ENCODE measurements at regions not wholly inside any gene's neighbourhood (a gene's known extent, or its start where the extent isn't known, plus 50 kb on each side); places are given as distances from the start of the nearest gene placed in this dataset.

GRCh38 chr9:86756576-86757381 is 190.5 kb downstream of the GAS1 start:
- no peaks in the 10 kb centered on the region for H3K36me3 Mint-ChIP-seq
- CTCF ChIA-PET, result no interaction called here
- no peak overlapping the region for H3K27ac Mint-ChIP-seq

DNA sequence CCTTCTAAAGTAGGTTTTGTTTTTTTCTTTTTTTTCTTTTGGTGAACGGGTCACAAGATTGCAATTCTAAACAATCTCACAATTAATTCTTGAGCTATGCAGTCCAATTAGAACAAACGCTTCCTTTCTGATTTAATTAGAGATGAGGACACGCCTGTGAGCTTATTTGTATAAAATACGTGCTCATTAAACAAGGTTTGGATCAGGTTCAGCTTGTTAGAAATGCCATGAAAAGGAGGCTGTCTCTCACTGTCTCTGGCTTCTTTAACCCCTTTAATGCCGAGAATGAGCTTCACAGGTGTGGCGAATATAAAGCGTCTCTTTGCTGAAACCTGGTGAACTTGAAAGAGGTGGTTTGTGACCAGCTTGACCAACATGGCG is 191.8 kb downstream of the GAS1 start:
- Mint-ChIP-seq H3K4me3 (no peak overlapping the region), H3K27ac (no peak overlapping the region), H3K4me1 (no peaks in the 10 kb centered on the region), H3K27me3 (peaks cover 0 to 29% (median 18%) of the 10 kb centered on the region in 5 donors), H3K36me3 (no peaks in the 10 kb centered on the region), H3K9me3 (peaks cover 0 to 2% (median 0%) of the 10 kb centered on the region in 11 donors)
- Histone ChIP-seq H3K27ac (ENCODE audit: low read depth, low read length) (no peak overlapping the region), H3K4me3 (ENCODE audit: low read length) (no peak overlapping the region), H3K27me3 (ENCODE audit: control insufficient read depth in 2 of 2, insufficient read depth in 2 of 2, low read length in 2 of 2) (no peaks in the 10 kb centered on the region), H3K4me1 (ENCODE audit: control insufficient read depth in 2 of 2, insufficient read depth in 2 of 2, low read length in 2 of 2) (no peaks in the 10 kb centered on the region), H3K36me3 (ENCODE audit: control insufficient read depth in 2 of 3, insufficient read depth in 3 of 3, low read length in 3 of 3) (no peaks in the 10 kb centered on the region), H3K9me3 (ENCODE audit: control insufficient read depth in 2 of 3, low read length in 3 of 3) (no peaks in the 10 kb centered on the region)
- intact Hi-C loops (cut with micrococcal nuclease), result no loop called here
- ChIA-PET CTCF (no interaction called here), POLR2A (no interaction called here)
- ATAC-seq (no peak), DNase-seq (no peak)

More at GRCh38 chr9:86756576-86757381, 190.5 kb downstream of the GAS1 start:
- Mint-ChIP-seq H3K4me1 (no peaks in the 10 kb centered on the region), H3K9me3 (peaks cover 0 to 2% (median 0%) of the 10 kb centered on the region in 11 donors), H3K4me3 (no peak overlapping the region), H3K27me3 (peaks cover 0 to 23% (median 18%) of the 10 kb centered on the region in 5 donors)
- no peaks in the 10 kb centered on the region for H3K36me3 ChIP-seq (ENCODE audit: control insufficient read depth in 2 of 3, insufficient read depth in 3 of 3, low read length in 3 of 3)
- H3K4me3 ChIP-seq (ENCODE audit: low read length), result no peak overlapping the region
- no peaks in the 10 kb centered on the region for H3K9me3 ChIP-seq (ENCODE audit: control insufficient read depth in 2 of 3, low read length in 3 of 3)
- no peaks in the 10 kb centered on the region for H3K4me1 ChIP-seq (ENCODE audit: control insufficient read depth in 2 of 2, insufficient read depth in 2 of 2, low read length in 2 of 2)
- no peak overlapping the region for H3K27ac ChIP-seq (ENCODE audit: low read depth, low read length)
- POLR2A ChIA-PET, result no interaction called here
- DNase-seq (no peak), ATAC-seq (no peak)
- no peaks in the 10 kb centered on the region for H3K27me3 ChIP-seq (ENCODE audit: control insufficient read depth in 2 of 2, insufficient read depth in 2 of 2, low read length in 2 of 2)
- intact Hi-C loops (cut with micrococcal nuclease), result no loop called here

GRCh38 chr9:86754581-86755560 is 192.4 kb downstream of the GAS1 start:
- H3K4me3 ChIP-seq (ENCODE audit: low read length), result no peak overlapping the region
- no peaks in the 10 kb centered on the region for H3K4me1 ChIP-seq (ENCODE audit: control insufficient read depth in 2 of 2, insufficient read depth in 2 of 2, low read length in 2 of 2)
- CTCF ChIA-PET, result no interaction called here
- H3K9me3 ChIP-seq (ENCODE audit: control insufficient read depth in 2 of 3, low read length in 3 of 3), result no peaks in the 10 kb centered on the region
- DNase-seq (no peak), ATAC-seq (no peak)
- H3K27ac ChIP-seq (ENCODE audit: low read depth, low read length), result no peak overlapping the region
- H3K27ac Mint-ChIP-seq, result no peak overlapping the region
- H3K9me3 Mint-ChIP-seq, result peaks cover 0 to 2% (median 0%) of the 10 kb centered on the region in 11 donors
- H3K27me3 ChIP-seq (ENCODE audit: control insufficient read depth in 2 of 2, insufficient read depth in 2 of 2, low read length in 2 of 2), result no peaks in the 10 kb centered on the region
- H3K4me1 Mint-ChIP-seq, result no peaks in the 10 kb centered on the region
- H3K36me3 Mint-ChIP-seq, result no peaks in the 10 kb centered on the region
- peaks cover 0 to 33% (median 18%) of the 10 kb centered on the region in 5 donors for H3K27me3 Mint-ChIP-seq
- H3K36me3 ChIP-seq (ENCODE audit: control insufficient read depth in 2 of 3, insufficient read depth in 3 of 3, low read length in 3 of 3), result no peaks in the 10 kb centered on the region
- intact Hi-C loops (cut with micrococcal nuclease), result no loop called here
- POLR2A ChIA-PET, result no interaction called here
- H3K4me3 Mint-ChIP-seq, result no peak overlapping the region

GRCh38 chr9:86753836-86754235 is 193.5 kb downstream of the GAS1 start:
- Mint-ChIP-seq H3K9me3 (peaks cover 0 to 2% (median 0%) of the 10 kb centered on the region in 11 donors), H3K27me3 (peaks cover 0 to 33% (median 18%) of the 10 kb centered on the region in 5 donors), H3K4me3 (no peak overlapping the region), H3K36me3 (no peaks in the 10 kb centered on the region), H3K27ac (no peak overlapping the region), H3K4me1 (no peaks in the 10 kb centered on the region)
- ChIA-PET CTCF (no interaction called here), POLR2A (no interaction called here)
- intact Hi-C loops (cut with micrococcal nuclease), result no loop called here
- H3K36me3 ChIP-seq (ENCODE audit: control insufficient read depth in 2 of 3, insufficient read depth in 3 of 3, low read length in 3 of 3), result no peaks in the 10 kb centered on the region
- no peaks in the 10 kb centered on the region for H3K27me3 ChIP-seq (ENCODE audit: control insufficient read depth in 2 of 2, insufficient read depth in 2 of 2, low read length in 2 of 2)
- no peaks in the 10 kb centered on the region for H3K9me3 ChIP-seq (ENCODE audit: control insufficient read depth in 2 of 3, low read length in 3 of 3)
- no peaks in the 10 kb centered on the region for H3K4me1 ChIP-seq (ENCODE audit: control insufficient read depth in 2 of 2, insufficient read depth in 2 of 2, low read length in 2 of 2)
- H3K4me3 ChIP-seq (ENCODE audit: low read length), result no peak overlapping the region
- ATAC-seq (no peak), DNase-seq (no peak)
- no peak overlapping the region for H3K27ac ChIP-seq (ENCODE audit: low read depth, low read length)

- Histone ChIP-seq H3K9me3 (ENCODE audit: control insufficient read depth in 2 of 3, low read length in 3 of 3) (no peaks in the 10 kb centered on the region), H3K27me3 (ENCODE audit: control insufficient read depth in 2 of 2, insufficient read depth in 2 of 2, low read length in 2 of 2) (no peaks in the 10 kb centered on the region), H3K36me3 (ENCODE audit: control insufficient read depth in 2 of 3, insufficient read depth in 3 of 3, low read length in 3 of 3) (no peaks in the 10 kb centered on the region), H3K27ac (ENCODE audit: low read depth, low read length) (no peak overlapping the region), H3K4me1 (ENCODE audit: control insufficient read depth in 2 of 2, insufficient read depth in 2 of 2, low read length in 2 of 2) (no peaks in the 10 kb centered on the region), H3K4me3 (ENCODE audit: low read length) (no peak overlapping the region)
- Mint-ChIP-seq H3K4me3 (no peak overlapping the region), H3K36me3 (no peaks in the 10 kb centered on the region), H3K9me3 (peaks cover 0 to 2% (median 0%) of the 10 kb centered on the region in 11 donors), H3K27ac (no peak overlapping the region), H3K4me1 (no peaks in the 10 kb centered on the region), H3K27me3 (peaks cover 0 to 28% (median 18%) of the 10 kb centered on the region in 5 donors)
- ChIA-PET CTCF (no interaction called here), POLR2A (no interaction called here)
- no peak for ATAC-seq
- intact Hi-C loops (cut with micrococcal nuclease), result no loop called here
- no peak for DNase-seq
Measured at GRCh38 chr9:86752733-86753132, 194.6 kb downstream of the GAS1 start.

DNA sequence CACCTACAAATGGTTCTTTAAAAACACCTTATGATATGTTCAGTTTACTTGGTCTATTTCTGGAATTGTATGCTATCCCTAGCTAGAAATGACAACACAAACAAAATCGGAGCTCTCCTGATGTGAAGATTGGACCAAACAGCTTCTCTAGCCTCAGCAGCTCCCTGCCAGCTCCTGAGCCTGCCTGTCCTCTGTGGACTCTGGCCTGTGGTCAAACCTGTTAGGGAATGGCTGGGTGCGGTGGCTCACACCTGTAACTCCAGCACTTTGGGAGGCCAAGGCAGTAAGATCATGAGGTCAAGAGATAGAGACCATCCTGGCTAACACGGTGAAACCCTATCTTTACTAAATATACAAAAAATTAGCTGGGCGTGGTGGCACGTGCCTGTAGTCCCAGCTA is 195.3 kb downstream of the GAS1 start:
- H3K9me3 Mint-ChIP-seq, result peaks cover 0 to 2% (median 0%) of the 10 kb centered on the region in 11 donors
- POLR2A ChIA-PET, result no interaction called here

More for the DNA sequence above, 195.3 kb downstream of the GAS1 start:
- Histone ChIP-seq H3K4me1 (ENCODE audit: control insufficient read depth in 2 of 2, insufficient read depth in 2 of 2, low read length in 2 of 2) (no peaks in the 10 kb centered on the region), H3K4me3 (ENCODE audit: low read length) (no peak overlapping the region), H3K27me3 (ENCODE audit: control insufficient read depth in 2 of 2, insufficient read depth in 2 of 2, low read length in 2 of 2) (no peaks in the 10 kb centered on the region), H3K9me3 (ENCODE audit: control insufficient read depth in 2 of 3, low read length in 3 of 3) (no peaks in the 10 kb centered on the region), H3K27ac (ENCODE audit: low read depth, low read length) (no peak overlapping the region), H3K36me3 (ENCODE audit: control insufficient read depth in 2 of 3, insufficient read depth in 3 of 3, low read length in 3 of 3) (no peaks in the 10 kb centered on the region)
- Mint-ChIP-seq H3K36me3 (no peaks in the 10 kb centered on the region), H3K4me1 (no peaks in the 10 kb centered on the region), H3K4me3 (no peak overlapping the region), H3K27ac (no peak overlapping the region), H3K27me3 (peaks cover 0 to 28% (median 15%) of the 10 kb centered on the region in 5 donors)
- no peak for ATAC-seq
- DNase-seq, result no peak
- intact Hi-C loops (cut with micrococcal nuclease), result no loop called here
- CTCF ChIA-PET, result no interaction called here
